HEK293T (cell line): ENCODE measurements at regions not wholly inside any gene's neighbourhood (a gene's known extent, or its start where the extent isn't known, plus 50 kb on each side); places are given as distances from the start of the nearest gene placed in this dataset.
"Not testable (repeated sequence)": the region's sequence is repeated elsewhere in the genome, so short reads cannot be mapped to it uniquely, and the experiment has no call there.

Experiments used
- CTCF ChIA-PET: fragments of 350-600 bp; formaldehyde crosslinking; extraction: SDS; loops from one replicate; lab custom pipeline; 2021; ENCODE audit warnings: antibody characterized with exemption, inconsistent platforms; lab: Yijun Ruan, JAX
- POLR2A ChIA-PET: fragments of 350-600 bp; formaldehyde crosslinking; extraction: SDS; loops from one replicate; lab custom pipeline; 2020; ENCODE audit warnings: antibody characterized with exemption, inconsistent platforms; lab: Yijun Ruan, JAX
- DNase-seq: peaks from one replicate; pipeline ENCODE4 v3.0.0; 2012; ENCODE audit warnings: mixed read lengths; ENCODE audit errors: extremely low spot score
- ARNT ChIP-seq: fragments of 450-650 bp; IDR thresholded peaks from 2 replicates; pipeline ENCODE4 v1.6.1; 2017; ENCODE audit warnings: mild to moderate bottlenecking
- BHLHE40 ChIP-seq: fragments of 450-650 bp; IDR thresholded peaks from 2 replicates; pipeline ENCODE4 v1.6.1; 2016; ENCODE audit warnings: mild to moderate bottlenecking, moderate library complexity, borderline replicate concordance
- CTBP1 ChIP-seq: fragments of 450-650 bp; IDR thresholded peaks from 2 replicates; pipeline ENCODE4 v1.6.1; 2016; ENCODE audit warnings: borderline replicate concordance
- ELF4 ChIP-seq: fragments of 450-650 bp; IDR thresholded peaks from 2 replicates; pipeline ENCODE4 v1.6.1; 2017; ENCODE audit warnings: antibody characterized with exemption
- FOXA1 ChIP-seq: fragments of 450-650 bp; IDR thresholded peaks from 2 replicates; pipeline ENCODE4 v1.6.1; 2016; ENCODE audit warnings: mild to moderate bottlenecking
- FOXK2 ChIP-seq: fragments of 450-650 bp; IDR thresholded peaks from 2 replicates; pipeline ENCODE4 v1.6.1; 2016; ENCODE audit warnings: mild to moderate bottlenecking
- FOXM1 ChIP-seq: fragments of 450-650 bp; IDR thresholded peaks from 2 replicates; pipeline ENCODE4 v1.6.1; 2017; ENCODE audit warnings: mild to moderate bottlenecking, borderline replicate concordance
- HDGF ChIP-seq: fragments of 450-650 bp; IDR thresholded peaks from 2 replicates; pipeline ENCODE4 v1.6.1; 2017; ENCODE audit warnings: antibody characterized with exemption, borderline replicate concordance
- L3MBTL2 ChIP-seq: fragments of 450-650 bp; conservative IDR thresholded peaks from 2 replicates; pipeline ENCODE4 v1.6.1; 2016; ENCODE audit warnings: mild to moderate bottlenecking
- LEF1 ChIP-seq: fragments of 450-650 bp; IDR thresholded peaks from 2 replicates; pipeline ENCODE4 v1.6.1; 2017; ENCODE audit warnings: mild to moderate bottlenecking, borderline replicate concordance
- NFRKB ChIP-seq: fragments of 450-650 bp; IDR thresholded peaks from 2 replicates; pipeline ENCODE4 v1.6.1; 2016; ENCODE audit warnings: mild to moderate bottlenecking, moderate library complexity
- PKNOX1 ChIP-seq: fragments of 450-650 bp; IDR thresholded peaks from 2 replicates; pipeline ENCODE4 v1.6.1; 2016
- SP1 ChIP-seq: fragments of 450-650 bp; IDR thresholded peaks from 2 replicates; pipeline ENCODE4 v1.6.1; 2017
- SUZ12 ChIP-seq: fragments of 450-650 bp; IDR thresholded peaks from 2 replicates; pipeline ENCODE4 v1.6.1; 2016; ENCODE audit warnings: mild to moderate bottlenecking
- TARDBP ChIP-seq: fragments of 450-650 bp; IDR thresholded peaks from 2 replicates; pipeline ENCODE4 v1.6.1; 2016
- ZNF384 ChIP-seq: fragments of 450-650 bp; IDR thresholded peaks from 2 replicates; pipeline ENCODE4 v1.6.1; 2016

- no peak for DNase-seq
- POLR2A ChIA-PET = no interaction called here
- CTCF ChIA-PET = no interaction called here
- TF ChIP-seq HDGF (no peak), FOXK2 (no peak), SP1 (no peak), CTBP1 (no peak), ARNT (no peak), PKNOX1 (no peak), NFRKB (no peak)
Observed at GRCh38 chrX:82362990-82363389, 1145.1 kb upstream of the POU3F4 start.

- POLR2A ChIA-PET = no interaction called here
- DNase-seq = no peak
- CTCF ChIA-PET = no interaction called here
- TF ChIP-seq HDGF = no peak
- TF ChIP-seq CTBP1 = no peak
- TF ChIP-seq FOXM1 = no peak
- no peak for TF ChIP-seq NFRKB
- no peak for TF ChIP-seq PKNOX1
Observed at GRCh38 chrX:82370978-82371646, 1137.0 kb upstream of the POU3F4 start.

GRCh38 chrX:82384401-82384800, 1123.7 kb upstream of the POU3F4 start:
- ChIA-PET POLR2A (no interaction called here), CTCF (no interaction called here)
- no peak for DNase-seq
- TF ChIP-seq HDGF (no peak), ARNT (no peak), SP1 (no peak), TARDBP (no peak), L3MBTL2 (no peak), PKNOX1 (no peak), FOXK2 (no peak), BHLHE40 (no peak), ZNF384 (no peak), NFRKB (no peak), ELF4 (no peak), CTBP1 (no peak)

GRCh38 chrX:82412858-82413257, 1095.2 kb upstream of the POU3F4 start:
- DNase-seq = no peak
- ChIA-PET POLR2A (no interaction called here), CTCF (interaction anchor here (0.8 kb wide), 1 partner anchor 235 kb away, joined by 4 read pairs; no protein-coding TSS in a partner anchor)
- TF ChIP-seq PKNOX1 (no peak), CTBP1 (no peak), LEF1 (no peak), NFRKB (no peak), ARNT (no peak), ZNF384 (no peak), BHLHE40 (no peak), FOXA1 (no peak), TARDBP (no peak), SP1 (no peak), FOXK2 (no peak)

- CTCF ChIA-PET = no interaction called here
- TF ChIP-seq PKNOX1 (no peak), FOXA1 (no peak), SP1 (no peak), ELF4 (no peak), LEF1 (no peak), SUZ12 (no peak), ARNT (no peak), NFRKB (no peak), CTBP1 (no peak), HDGF (no peak), FOXM1 (no peak), TARDBP (no peak), BHLHE40 (no peak)
- no peak for DNase-seq
- POLR2A ChIA-PET = no interaction called here
Observed at GRCh38 chrX:82442281-82442680, 1065.8 kb upstream of the POU3F4 start.

GRCh38 chrX:82451725-82452124, 1056.4 kb upstream of the POU3F4 start:
- ChIA-PET CTCF (no interaction called here), POLR2A (no interaction called here)
- TF ChIP-seq ZNF384 (no peak), ELF4 (no peak), PKNOX1 (no peak), SUZ12 (no peak), CTBP1 (no peak), FOXA1 (no peak), FOXK2 (no peak), ARNT (no peak), BHLHE40 (no peak), LEF1 (no peak), SP1 (no peak), HDGF (no peak), L3MBTL2 (no peak), FOXM1 (no peak)
- DNase-seq = no peak

- POLR2A ChIA-PET, DNase-seq, CTCF ChIA-PET: not testable (repeated sequence)
Observed at GRCh38 chrX:82455852-82456251, 1052.2 kb upstream of the POU3F4 start.
